HepG2 (cell line): ENCODE measurements at regions not wholly inside any gene's neighbourhood (a gene's known extent, or its start where the extent isn't known, plus 50 kb on each side); places are given as distances from the start of the nearest gene placed in this dataset.

Source experiments
- ATAC-seq: fragments of 200-7000 bp; cut with Tn5 transposase; 3 replicates; pipeline ENCODE4 v1.9.1; 2020; ENCODE audit warnings: mild to moderate bottlenecking, moderate library complexity
- BruUV-seq: library from RNA; stranded (reverse); fragments of 400-500 nt; replicated peaks from 2 replicates; lab custom pipeline; 2021; lab: Mats Ljungman, UMichigan
- CTCF ChIA-PET: fragments of 300-600 bp; formaldehyde crosslinking; extraction: SDS; loops from one replicate; lab custom pipeline; 2021; ENCODE audit warnings: low total read pairs, inconsistent platforms, low intra/inter-chr PET ratio; lab: Yijun Ruan, JAX
- POLR2A ChIA-PET: fragments of 350-600 bp; sonication (Branson Sonifier 250); formaldehyde crosslinking; loops from one replicate; lab custom pipeline; 2020; ENCODE audit warnings: antibody characterized with exemption, inconsistent platforms; lab: Yijun Ruan, JAX
- DNase-seq: peaks from one replicate; pipeline ENCODE4 v3.0.0-alpha.2; 2015; ENCODE audit warnings: low spot score
- FAIRE-seq: peaks from 3 replicates; lab custom pipeline; 2011; peaks lifted over from hg19 to GRCh38; lab: Jason Lieb, UNC
- H2AFZ ChIP-seq: one replicate; pipeline ENCODE4 v1.6.1; 2011; ENCODE audit warnings: low read length, inconsistent platforms
- H3K27ac ChIP-seq: fragments of 300-600 bp; 3 replicates; pipeline ENCODE4 v1.8.0; 2011; ENCODE audit warnings: mixed run types, mild to moderate bottlenecking, mixed read lengths, low read length, inconsistent platforms; ENCODE audit not compliant: insufficient read depth; ENCODE audit errors: extremely low read length
- H3K27me3 ChIP-seq, 2 experiments: fragments of 200-600 bp in 1 of 2; 2 replicates in 1 of 2; 3 replicates in 1 of 2; pipeline versions ENCODE4 v1.6.0 to v1.8.0; 2011; ENCODE audit warnings: low read length in 2 of 2, mild to moderate bottlenecking in 2 of 2, moderate library complexity in 2 of 2, inconsistent platforms in 1 of 2; ENCODE audit not compliant: insufficient read depth in 2 of 2, control insufficient read depth in 1 of 2
- H3K36me3 ChIP-seq, 2 experiments: fragments of 200-600 bp in 1 of 2; replicated peaks in 1 of 2; 2 replicates in 1 of 2; 3 replicates in 1 of 2; pipeline versions ENCODE4 v1.5.1 to v1.8.0; 2011; ENCODE audit warnings: low read length in 2 of 2, inconsistent platforms in 1 of 2; ENCODE audit not compliant: insufficient read depth in 2 of 2, control insufficient read depth in 1 of 2
- H3K4me1 ChIP-seq: 2 replicates; pipeline ENCODE4 v1.5.1; 2012; ENCODE audit warnings: low read length, inconsistent platforms; ENCODE audit not compliant: insufficient read depth
- H3K4me2 ChIP-seq: 2 replicates; pipeline ENCODE4 v1.6.0; 2011; ENCODE audit warnings: low read depth, low read length, inconsistent platforms
- H3K4me3 ChIP-seq, 3 experiments: fragments of 200-600 bp in 1 of 3; sonication (generic), shearing (Covaris generic) in 1 of 3; replicated peaks in 1 of 3; 2 replicates each; pipeline ENCODE4 v1.5.1; 2011 to 2016; ENCODE audit warnings: low read length in 3 of 3, inconsistent platforms in 2 of 3, low read depth in 2 of 3, mild to moderate bottlenecking in 2 of 3, control low read depth in 1 of 3, mixed read lengths in 1 of 3; ENCODE audit not compliant: insufficient read depth in 1 of 3
- H3K79me2 ChIP-seq: one replicate; pipeline ENCODE4 v1.6.1; 2011; ENCODE audit warnings: low read length, inconsistent platforms; ENCODE audit not compliant: insufficient read depth
- H3K9ac ChIP-seq: 2 replicates; pipeline ENCODE4 v1.6.0; 2011; ENCODE audit warnings: mild to moderate bottlenecking, low read depth, low read length, inconsistent platforms; ENCODE audit not compliant: insufficient read depth
- H3K9me3 ChIP-seq: 2 replicates; pipeline ENCODE4 v1.5.1; 2012; ENCODE audit warnings: mild to moderate bottlenecking, low read length
- H4K20me1 ChIP-seq: 2 replicates; pipeline ENCODE4 v1.6.0; 2011; ENCODE audit warnings: inconsistent platforms, mild to moderate bottlenecking, low read length, moderate library complexity; ENCODE audit not compliant: insufficient read depth
- GABPA ChIP-seq, 2 experiments: IDR thresholded peaks; 2 replicates each; pipeline ENCODE4 v1.6.1; 2011 to 2016; ENCODE audit warnings: low read depth in 2 of 2, low read length in 1 of 2, missing biosample characterization in 1 of 2, missing genetic modification characterization in 1 of 2
- GTF3A ChIP-seq: sonication (generic); formaldehyde crosslinking; conservative IDR thresholded peaks from 2 replicates; pipeline ENCODE4 v1.4.0; 2020; ENCODE audit warnings: mild to moderate bottlenecking, missing genetic modification reagents
- RXRB ChIP-seq: IDR thresholded peaks from 2 replicates; pipeline ENCODE4 v1.6.1; 2016; ENCODE audit warnings: borderline replicate concordance, missing genetic modification reagents, missing compliant biosample characterization
- ZBTB42 ChIP-seq: sonication (generic); formaldehyde crosslinking; IDR thresholded peaks from 2 replicates; pipeline ENCODE4 v1.5.0; 2020; ENCODE audit warnings: mild to moderate bottlenecking, missing genetic modification reagents
- ZNF3 ChIP-seq: IDR thresholded peaks from 2 replicates; pipeline ENCODE4 v1.7.0; 2017; ENCODE audit warnings: inconsistent platforms
- ZNF367 ChIP-seq: sonication (generic); formaldehyde crosslinking; IDR thresholded peaks from 2 replicates; pipeline ENCODE4 v1.4.0; 2020; ENCODE audit warnings: missing genetic modification reagents, borderline replicate concordance
- WGBS: methylation state at CpG from one replicate; pipeline ENCODE4 v1.1.6; 2017; ENCODE audit warnings: low lambda C conversion rate; 5-methylcytosine and 5-hydroxymethylcytosine counted together
- in situ Hi-C: cut with HindIII; loops from 2 replicates; pipeline ENCODE4 v1.10.0; 2017; ENCODE audit warnings: low pct_unique_long_range_greater_than_20kb; ENCODE audit not compliant: extremely low pct_ligation_motif_present
- intact Hi-C: fragments of 100-400 bp; cut with micrococcal nuclease; formaldehyde crosslinking; loops from one replicate; pipeline ENCODE4 v1.10.0; 2022; ENCODE audit not compliant: unreplicated experiment
- TF ChIP-seq, protein P1 (sequence below): sonication (generic); formaldehyde crosslinking; IDR thresholded peaks from 2 replicates; pipeline ENCODE4 v1.4.0; 2020; ENCODE audit warnings: missing genetic modification reagents
- TF ChIP-seq, protein P2 (sequence below): sonication (generic); formaldehyde crosslinking; IDR thresholded peaks from 2 replicates; pipeline ENCODE4 v1.4.0; 2020; ENCODE audit warnings: missing genetic modification reagents
- TF ChIP-seq, protein P3 (sequence below): sonication (generic); formaldehyde crosslinking; IDR thresholded peaks from 2 replicates; pipeline ENCODE4 v1.4.0; 2020; ENCODE audit warnings: mild to moderate bottlenecking, missing genetic modification reagents, borderline replicate concordance

DNA sequence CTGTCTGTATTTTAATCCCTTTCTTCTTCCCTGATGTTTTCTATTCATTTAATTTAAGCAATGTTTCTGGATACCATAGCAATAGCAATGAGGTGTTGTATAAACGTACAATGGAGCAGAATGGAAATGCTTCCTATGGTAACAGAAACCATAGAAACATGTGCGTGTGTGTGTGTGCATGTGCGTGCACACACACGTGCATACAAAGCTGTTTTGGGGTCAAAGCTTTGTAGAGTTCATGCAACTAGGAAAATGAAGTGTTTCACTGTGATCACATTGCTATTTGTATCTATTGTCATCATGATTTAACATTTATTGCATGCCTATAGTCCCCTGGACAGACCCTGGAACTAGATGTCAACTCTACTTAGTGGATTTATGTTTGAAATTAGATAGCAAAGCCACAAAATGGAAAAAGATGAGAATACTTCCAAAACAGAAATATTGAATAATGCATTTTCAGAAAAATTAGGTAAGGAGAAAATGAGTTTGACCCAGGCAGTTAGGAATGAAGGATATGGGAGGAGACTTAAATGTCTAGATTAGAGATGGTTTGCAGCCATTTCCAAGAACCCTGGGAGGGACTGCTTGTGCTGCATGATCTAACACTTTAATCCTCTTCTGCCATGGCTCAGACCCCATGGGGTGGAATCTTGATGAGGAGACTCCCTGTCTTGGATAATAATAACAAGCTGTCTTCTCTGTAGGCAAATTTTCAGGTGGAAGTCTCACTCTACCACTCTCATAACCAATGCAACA, 124.4 kb downstream of the TRMT11 start:
- Histone ChIP-seq H3K27me3 (no peaks in the 10 kb centered on the region), H4K20me1 (no peaks in the 10 kb centered on the region), H3K4me3 (no peak overlapping the region), H3K27ac (no peak overlapping the region), H3K36me3 (peaks cover 2 to 19% of the 10 kb centered on the region in 2 experiments; a peak in 3 of 5 replicates), H3K4me2 (no peak overlapping the region), H3K4me1 (no peaks in the 10 kb centered on the region; the same call in 1 of the 2 replicates), H2AFZ (no peak overlapping the region), H3K9me3 (no peaks in the 10 kb centered on the region), H3K9ac (no peak overlapping the region), H3K79me2 (no peaks in the 10 kb centered on the region)
- ATAC-seq (no peak), FAIRE-seq (no peak), DNase-seq (no peak)
- intact Hi-C loops: no loop called here
- 97% methylated on average over 4 of the region's 4 CpGs for WGBS
- ChIA-PET CTCF (no interaction called here), POLR2A (no interaction called here)
- BruUV-seq: no TSS peak
- TF ChIP-seq ZNF3 (no peak), ZBTB42 (no peak), RXRB (no peak), ZNF367 (CRISPR knock-in tag) (no peak), GABPA (IDR thresholded peaks at IDR 0.05; ENCODE audit: low read depth, low read length) (no peak), GABPA (CRISPR knock-in tag; IDR thresholded peaks at IDR 0.05; ENCODE audit: low read depth) (no peak), GTF3A (CRISPR knock-in tag) (no peak)
- TF ChIP-seq, protein P1, sequence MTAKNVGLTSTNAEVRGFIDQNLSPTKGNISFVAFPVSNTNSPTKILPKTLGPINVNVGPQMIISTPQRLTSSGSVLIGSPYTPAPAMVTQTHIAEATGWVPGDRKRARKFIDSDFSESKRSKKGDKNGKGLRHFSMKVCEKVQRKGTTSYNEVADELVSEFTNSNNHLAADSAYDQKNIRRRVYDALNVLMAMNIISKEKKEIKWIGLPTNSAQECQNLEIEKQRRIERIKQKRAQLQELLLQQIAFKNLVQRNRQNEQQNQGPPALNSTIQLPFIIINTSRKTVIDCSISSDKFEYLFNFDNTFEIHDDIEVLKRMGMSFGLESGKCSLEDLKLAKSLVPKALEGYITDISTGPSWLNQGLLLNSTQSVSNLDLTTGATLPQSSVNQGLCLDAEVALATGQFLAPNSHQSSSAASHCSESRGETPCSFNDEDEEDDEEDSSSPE: no peak
- TF ChIP-seq, protein P2, sequence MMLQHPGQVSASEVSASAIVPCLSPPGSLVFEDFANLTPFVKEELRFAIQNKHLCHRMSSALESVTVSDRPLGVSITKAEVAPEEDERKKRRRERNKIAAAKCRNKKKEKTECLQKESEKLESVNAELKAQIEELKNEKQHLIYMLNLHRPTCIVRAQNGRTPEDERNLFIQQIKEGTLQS: no peak
- TF ChIP-seq, protein P3, sequence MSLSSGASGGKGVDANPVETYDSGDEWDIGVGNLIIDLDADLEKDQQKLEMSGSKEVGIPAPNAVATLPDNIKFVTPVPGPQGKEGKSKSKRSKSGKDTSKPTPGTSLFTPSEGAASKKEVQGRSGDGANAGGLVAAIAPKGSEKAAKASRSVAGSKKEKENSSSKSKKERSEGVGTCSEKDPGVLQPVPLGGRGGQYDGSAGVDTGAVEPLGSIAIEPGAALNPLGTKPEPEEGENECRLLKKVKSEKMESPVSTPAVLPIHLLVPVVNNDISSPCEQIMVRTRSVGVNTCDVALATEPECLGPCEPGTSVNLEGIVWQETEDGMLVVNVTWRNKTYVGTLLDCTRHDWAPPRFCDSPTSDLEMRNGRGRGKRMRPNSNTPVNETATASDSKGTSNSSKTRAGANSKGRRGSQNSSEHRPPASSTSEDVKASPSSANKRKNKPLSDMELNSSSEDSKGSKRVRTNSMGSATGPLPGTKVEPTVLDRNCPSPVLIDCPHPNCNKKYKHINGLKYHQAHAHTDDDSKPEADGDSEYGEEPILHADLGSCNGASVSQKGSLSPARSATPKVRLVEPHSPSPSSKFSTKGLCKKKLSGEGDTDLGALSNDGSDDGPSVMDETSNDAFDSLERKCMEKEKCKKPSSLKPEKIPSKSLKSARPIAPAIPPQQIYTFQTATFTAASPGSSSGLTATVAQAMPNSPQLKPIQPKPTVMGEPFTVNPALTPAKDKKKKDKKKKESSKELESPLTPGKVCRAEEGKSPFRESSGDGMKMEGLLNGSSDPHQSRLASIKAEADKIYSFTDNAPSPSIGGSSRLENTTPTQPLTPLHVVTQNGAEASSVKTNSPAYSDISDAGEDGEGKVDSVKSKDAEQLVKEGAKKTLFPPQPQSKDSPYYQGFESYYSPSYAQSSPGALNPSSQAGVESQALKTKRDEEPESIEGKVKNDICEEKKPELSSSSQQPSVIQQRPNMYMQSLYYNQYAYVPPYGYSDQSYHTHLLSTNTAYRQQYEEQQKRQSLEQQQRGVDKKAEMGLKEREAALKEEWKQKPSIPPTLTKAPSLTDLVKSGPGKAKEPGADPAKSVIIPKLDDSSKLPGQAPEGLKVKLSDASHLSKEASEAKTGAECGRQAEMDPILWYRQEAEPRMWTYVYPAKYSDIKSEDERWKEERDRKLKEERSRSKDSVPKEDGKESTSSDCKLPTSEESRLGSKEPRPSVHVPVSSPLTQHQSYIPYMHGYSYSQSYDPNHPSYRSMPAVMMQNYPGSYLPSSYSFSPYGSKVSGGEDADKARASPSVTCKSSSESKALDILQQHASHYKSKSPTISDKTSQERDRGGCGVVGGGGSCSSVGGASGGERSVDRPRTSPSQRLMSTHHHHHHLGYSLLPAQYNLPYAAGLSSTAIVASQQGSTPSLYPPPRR (CRISPR knock-in tag): no peak
- in situ Hi-C loops: no loop called here
